Lower lobe of right lung (tissue), 2 donors: ENCODE measurements at regions not wholly inside any gene's neighbourhood (a gene's known extent, or its start where the extent isn't known, plus 50 kb on each side); places are given as distances from the start of the nearest gene placed in this dataset.
A peak's percentile ranks its signal among the peaks of the same experiment; 100 is the strongest.
"Not testable (repeated sequence)": the region's sequence is repeated elsewhere in the genome, so short reads cannot be mapped to it uniquely, and the experiment has no call there.

Experiments used
- ATAC-seq, 2 donors: fragments of 200-7000 bp; cut with Tn5 transposase; one replicate each; pipeline ENCODE4 v1.9.1; 2020 to 2022; ENCODE audit warnings: mild to moderate bottlenecking in 2 of 2, moderate library complexity in 2 of 2
- DNase-seq: peaks from one replicate; pipeline ENCODE4 v3.0.0-alpha.2; 2020
- H3K27ac ChIP-seq: fragments of 200-600 bp; one replicate; pipeline ENCODE4 v1.8.0; 2022
- H3K27me3 ChIP-seq: fragments of 200-600 bp; one replicate; pipeline ENCODE4 v1.8.0; 2022; ENCODE audit warnings: low read depth
- H3K36me3 ChIP-seq: fragments of 200-600 bp; one replicate; pipeline ENCODE4 v1.8.0; 2022; ENCODE audit warnings: mild to moderate bottlenecking
- H3K4me1 ChIP-seq: fragments of 200-600 bp; one replicate; pipeline ENCODE4 v1.8.0; 2022
- H3K4me3 ChIP-seq: fragments of 200-600 bp; one replicate; pipeline ENCODE4 v1.8.0; 2022; ENCODE audit warnings: mild to moderate bottlenecking
- H3K9me3 ChIP-seq: fragments of 200-600 bp; one replicate; pipeline ENCODE4 v1.8.0; 2022
- intact Hi-C: fragments of 100-400 bp; cut with DNase I; formaldehyde crosslinking; loops from one replicate; pipeline ENCODE4 v1.11.0; 2022
- TF ChIP-seq, protein P1 (sequence below): fragments of 200-600 bp; IDR thresholded peaks from one replicate; pipeline ENCODE4 v1.8.0; 2022; ENCODE audit warnings: antibody characterized with exemption, mild to moderate bottlenecking
- donor health status: DM: no; HTN: yes; CAD: no; lungs with severe emphysema.

DNA sequence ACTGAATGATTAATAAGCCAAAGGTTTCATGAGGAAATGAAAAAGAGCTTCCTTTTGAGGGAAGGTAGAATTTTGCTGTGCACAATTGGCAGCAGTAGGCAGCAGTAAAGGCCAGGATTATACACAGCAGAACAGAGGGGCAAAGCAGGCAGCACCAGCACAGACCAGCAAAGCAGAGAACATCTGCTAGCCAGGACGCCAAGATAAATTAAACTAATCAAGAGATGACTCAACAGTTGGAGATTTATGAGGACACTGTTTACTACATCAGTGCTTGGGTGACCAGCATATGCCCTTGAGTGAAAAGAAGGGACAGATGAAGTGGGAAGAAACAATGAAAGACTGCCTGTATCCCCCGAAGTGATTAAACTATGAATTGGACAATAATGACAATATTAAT, 871.4 kb upstream of the CDH10 start:
- Histone ChIP-seq H3K36me3 (no peaks in the 10 kb centered on the region), H3K4me1 (no peaks in the 10 kb centered on the region), H3K27ac (no peak overlapping the region), H3K9me3 (no peaks in the 10 kb centered on the region), H3K27me3 (no peaks in the 10 kb centered on the region), H3K4me3 (no peak overlapping the region)
- TF ChIP-seq, protein P1, sequence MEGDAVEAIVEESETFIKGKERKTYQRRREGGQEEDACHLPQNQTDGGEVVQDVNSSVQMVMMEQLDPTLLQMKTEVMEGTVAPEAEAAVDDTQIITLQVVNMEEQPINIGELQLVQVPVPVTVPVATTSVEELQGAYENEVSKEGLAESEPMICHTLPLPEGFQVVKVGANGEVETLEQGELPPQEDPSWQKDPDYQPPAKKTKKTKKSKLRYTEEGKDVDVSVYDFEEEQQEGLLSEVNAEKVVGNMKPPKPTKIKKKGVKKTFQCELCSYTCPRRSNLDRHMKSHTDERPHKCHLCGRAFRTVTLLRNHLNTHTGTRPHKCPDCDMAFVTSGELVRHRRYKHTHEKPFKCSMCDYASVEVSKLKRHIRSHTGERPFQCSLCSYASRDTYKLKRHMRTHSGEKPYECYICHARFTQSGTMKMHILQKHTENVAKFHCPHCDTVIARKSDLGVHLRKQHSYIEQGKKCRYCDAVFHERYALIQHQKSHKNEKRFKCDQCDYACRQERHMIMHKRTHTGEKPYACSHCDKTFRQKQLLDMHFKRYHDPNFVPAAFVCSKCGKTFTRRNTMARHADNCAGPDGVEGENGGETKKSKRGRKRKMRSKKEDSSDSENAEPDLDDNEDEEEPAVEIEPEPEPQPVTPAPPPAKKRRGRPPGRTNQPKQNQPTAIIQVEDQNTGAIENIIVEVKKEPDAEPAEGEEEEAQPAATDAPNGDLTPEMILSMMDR: no peak
- ATAC-seq: no peak
- DNase-seq: no peak
- intact Hi-C loops: no loop called here

DNA sequence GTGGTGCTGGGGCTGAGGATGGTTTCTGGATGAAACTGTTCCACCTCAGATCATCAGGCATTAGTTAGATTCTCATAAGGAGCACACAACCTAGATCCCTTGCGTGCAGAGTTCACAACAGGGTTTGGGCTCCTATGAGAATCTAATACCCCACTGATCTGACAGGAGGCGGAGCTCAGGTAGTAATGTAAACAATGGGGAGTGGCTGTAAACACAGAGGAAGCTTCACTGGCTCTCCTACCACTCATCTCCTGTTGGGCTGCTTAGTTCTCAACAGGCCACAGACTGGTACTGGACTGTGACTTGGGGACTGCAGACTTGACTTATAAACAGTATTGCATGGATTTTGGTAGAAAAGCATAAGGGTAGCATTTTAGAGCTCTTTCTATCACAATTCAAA, 870.7 kb upstream of the CDH10 start:
- Histone ChIP-seq H3K27me3 (no peaks in the 10 kb centered on the region), H3K27ac (no peak overlapping the region), H3K9me3 (no peaks in the 10 kb centered on the region), H3K4me3 (no peak overlapping the region), H3K36me3 (no peaks in the 10 kb centered on the region), H3K4me1 (no peaks in the 10 kb centered on the region)
- TF ChIP-seq, protein P1: no peak
- no peak for ATAC-seq
- intact Hi-C loops: no loop called here
- DNase-seq: no peak

DNA sequence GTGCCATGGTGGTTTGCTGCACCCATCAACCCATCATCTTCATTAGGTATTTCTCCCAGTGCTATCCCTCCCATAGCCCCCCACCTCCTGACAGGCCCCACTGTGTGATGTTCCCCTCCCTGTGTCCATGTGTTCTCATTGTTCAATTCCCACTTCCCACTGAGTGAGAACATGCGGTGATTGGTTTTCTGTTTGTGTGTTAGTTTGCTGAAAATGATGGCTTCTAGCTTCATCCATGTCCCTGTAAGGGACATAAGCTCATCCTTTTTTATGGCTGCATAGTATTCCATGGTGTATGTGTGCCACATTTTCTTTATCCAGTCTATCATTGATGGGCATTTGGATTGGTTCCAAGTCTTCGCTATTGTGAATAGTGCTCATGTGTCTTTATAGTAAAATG, 865.9 kb upstream of the CDH10 start:
- intact Hi-C loops, H3K4me1 ChIP-seq, ATAC-seq: not testable (repeated sequence)

DNA sequence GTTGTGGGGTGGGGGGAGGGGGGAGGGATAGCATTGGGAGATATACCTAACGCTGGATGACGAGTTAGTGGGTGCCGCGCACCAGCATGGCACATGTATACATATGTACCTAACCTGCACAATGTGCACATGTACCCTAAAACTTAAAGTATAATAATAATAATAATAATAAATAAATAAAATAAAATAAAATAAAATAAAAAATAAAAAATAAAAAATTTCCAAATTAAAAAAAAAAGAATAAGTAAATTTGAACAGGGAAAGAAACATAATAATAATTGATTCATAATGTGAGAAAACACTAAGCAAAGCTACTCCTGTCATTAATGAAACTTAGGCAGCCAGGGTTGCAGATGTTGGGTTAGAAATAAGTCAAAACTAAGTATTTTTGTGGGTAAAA, 863.2 kb upstream of the CDH10 start:
- H3K36me3 ChIP-seq, DNase-seq, H3K27me3 ChIP-seq, H3K27ac ChIP-seq, H3K9me3 ChIP-seq, H3K4me3 ChIP-seq, ATAC-seq, intact Hi-C loops, H3K4me1 ChIP-seq: not testable (repeated sequence)

More for the DNA sequence above, 865.9 kb upstream of the CDH10 start:
- H3K27me3 ChIP-seq, H3K9me3 ChIP-seq, H3K36me3 ChIP-seq, H3K4me3 ChIP-seq, H3K27ac ChIP-seq, DNase-seq: not testable (repeated sequence)

DNA sequence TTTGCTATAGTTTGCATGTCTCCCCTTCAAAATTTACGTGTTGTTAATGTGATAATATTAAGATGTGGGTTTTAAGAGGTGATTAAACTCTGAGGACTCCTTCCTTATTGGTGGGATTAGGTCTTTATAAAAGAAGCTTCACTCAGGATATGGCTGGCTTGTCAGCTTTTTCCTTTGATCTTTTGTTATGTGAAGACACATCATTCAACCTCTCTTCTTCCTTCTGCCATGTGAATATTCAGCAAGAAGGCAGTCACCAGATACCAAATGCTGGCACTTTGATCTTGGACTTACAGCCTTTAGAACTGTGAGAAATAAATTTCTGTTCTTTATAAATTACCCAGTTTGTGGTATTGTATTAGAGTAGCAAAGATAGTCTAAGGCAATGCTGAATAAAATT, 855.9 kb upstream of the CDH10 start:
- H3K36me3 ChIP-seq: no peaks in the 10 kb centered on the region
- no peaks in the 10 kb centered on the region for H3K27me3 ChIP-seq
- DNase-seq (no peak), ATAC-seq (no peak)
- no peaks in the 10 kb centered on the region for H3K4me1 ChIP-seq
- H3K4me3 ChIP-seq: no peak overlapping the region
- no peaks in the 10 kb centered on the region for H3K9me3 ChIP-seq
- intact Hi-C loops: no loop called here
- TF ChIP-seq, protein P1: no peak
- H3K27ac ChIP-seq: no peak overlapping the region

DNA sequence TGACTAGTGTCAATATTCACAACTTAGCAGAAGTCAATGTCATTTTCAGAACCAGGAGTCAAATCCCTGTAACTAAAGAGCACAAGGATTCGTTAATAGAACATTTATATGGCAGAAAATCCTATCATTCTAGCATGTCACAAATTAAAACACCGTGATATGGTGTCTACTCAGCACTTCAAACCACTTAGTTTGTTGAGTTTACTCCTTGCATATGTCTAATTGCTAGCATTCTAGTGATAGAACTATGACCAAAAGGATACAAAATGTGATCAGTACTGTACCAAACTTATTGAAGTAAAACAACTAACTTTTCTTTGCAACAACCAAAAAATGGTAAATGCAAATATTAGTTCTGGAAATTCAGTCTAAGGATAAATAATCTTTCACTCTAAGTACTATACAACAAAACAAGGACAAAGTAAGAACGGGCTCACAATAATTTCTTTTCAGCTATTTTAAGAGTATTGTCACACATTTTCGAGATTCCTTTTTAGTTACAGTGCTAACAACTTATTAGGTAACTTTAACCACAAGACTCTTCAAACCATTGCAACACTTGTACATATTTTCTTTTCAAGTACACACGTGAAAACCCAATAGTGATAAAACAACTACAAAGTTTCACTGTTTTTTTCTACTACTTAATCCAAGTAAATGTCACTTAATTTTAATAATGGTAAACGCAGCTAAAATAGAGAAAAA, 845.2 kb upstream of the CDH10 start:
- ATAC-seq: peak; percentile 71 to 91
- Histone ChIP-seq H3K4me1 (no peaks in the 10 kb centered on the region), H3K27me3 (no peaks in the 10 kb centered on the region), H3K27ac (peak overlapping the region; percentile 20), H3K4me3 (no peak overlapping the region), H3K9me3 (no peaks in the 10 kb centered on the region), H3K36me3 (no peaks in the 10 kb centered on the region)
- TF ChIP-seq, protein P1: no peak
- DNase-seq: no peak
- intact Hi-C loops: no loop called here
